ENCODE measurements at regions not wholly inside any gene's neighbourhood (a gene's known extent, or its start where the extent isn't known, plus 50 kb on each side); places are given as distances from the start of the nearest gene placed in this dataset.
"Not testable (repeated sequence)": the region's sequence is repeated elsewhere in the genome, so short reads cannot be mapped to it uniquely, and the experiment has no call there.

GRCh38 chr17:54439816-54440215 lies 460.8 kb upstream of the TOM1L1 start:
- Mint-ChIP-seq H3K27ac (peak overlapping the region; percentile 43), H3K27me3 (ENCODE audit: low read depth, poor library complexity) (no peaks in the 10 kb centered on the region), H3K36me3 (ENCODE audit: low read depth) (no peaks in the 10 kb centered on the region), H3K4me1 (peaks cover 12% of the 10 kb centered on the region), H3K9me3 (peaks cover 18% of the 10 kb centered on the region), H3K4me3 (no peak overlapping the region)
- no peak for TF ChIP-seq CTCF (IDR thresholded peaks at IDR 0.05)
- DNase-seq = no peak

GRCh38 chr17:54451051-54451450 lies 449.6 kb upstream of the TOM1L1 start:
- Mint-ChIP-seq H3K36me3 (ENCODE audit: low read depth) (no peaks in the 10 kb centered on the region), H3K27me3 (ENCODE audit: low read depth, poor library complexity) (no peaks in the 10 kb centered on the region), H3K4me1 (no peaks in the 10 kb centered on the region), H3K27ac (no peak overlapping the region), H3K4me3 (no peak overlapping the region), H3K9me3 (peaks cover 39% of the 10 kb centered on the region)
- no peak for TF ChIP-seq CTCF (IDR thresholded peaks at IDR 0.05)
- no peak for DNase-seq

GRCh38 chr17:54452666-54453348 lies 447.8 kb upstream of the TOM1L1 start:
- no peaks in the 10 kb centered on the region for H3K4me1 Mint-ChIP-seq
- H3K27ac Mint-ChIP-seq = no peak overlapping the region
- no peak for DNase-seq
- H3K36me3 Mint-ChIP-seq (ENCODE audit: low read depth) = no peaks in the 10 kb centered on the region
- H3K4me3 Mint-ChIP-seq = no peak overlapping the region
- TF ChIP-seq CTCF (IDR thresholded peaks at IDR 0.05) = no peak
- no peaks in the 10 kb centered on the region for H3K27me3 Mint-ChIP-seq (ENCODE audit: low read depth, poor library complexity)
- H3K9me3 Mint-ChIP-seq = peaks cover 54% of the 10 kb centered on the region

GRCh38 chr17:54455251-54455868 lies 445.3 kb upstream of the TOM1L1 start:
- Mint-ChIP-seq H3K27me3 (ENCODE audit: low read depth, poor library complexity) (no peaks in the 10 kb centered on the region), H3K4me3 (no peak overlapping the region), H3K4me1 (no peaks in the 10 kb centered on the region), H3K36me3 (ENCODE audit: low read depth) (no peaks in the 10 kb centered on the region), H3K27ac (no peak overlapping the region), H3K9me3 (peaks cover 61% of the 10 kb centered on the region)
- no peak for DNase-seq
- no peak for TF ChIP-seq CTCF (IDR thresholded peaks at IDR 0.05)

- not testable (repeated sequence) for H3K4me3 Mint-ChIP-seq; H3K4me1 Mint-ChIP-seq; H3K27me3 Mint-ChIP-seq (ENCODE audit: low read depth, poor library complexity); DNase-seq; H3K27ac Mint-ChIP-seq; H3K36me3 Mint-ChIP-seq (ENCODE audit: low read depth)
- H3K9me3 Mint-ChIP-seq = peaks cover 14% of the 10 kb centered on the region
Observed at GRCh38 chr17:54465443-54465842, 435.2 kb upstream of the TOM1L1 start.

GRCh38 chr17:54466875-54467274 lies 433.8 kb upstream of the TOM1L1 start:
- no peak for DNase-seq
- H3K27ac Mint-ChIP-seq = no peak overlapping the region
- no peaks in the 10 kb centered on the region for H3K36me3 Mint-ChIP-seq (ENCODE audit: low read depth)
- no peaks in the 10 kb centered on the region for H3K4me1 Mint-ChIP-seq
- H3K27me3 Mint-ChIP-seq (ENCODE audit: low read depth, poor library complexity) = no peaks in the 10 kb centered on the region
- no peak for TF ChIP-seq CTCF (IDR thresholded peaks at IDR 0.05)
- H3K9me3 Mint-ChIP-seq = peaks cover 14% of the 10 kb centered on the region
- H3K4me3 Mint-ChIP-seq = no peak overlapping the region
